ENCODE measurements at regions not wholly inside any gene's neighbourhood (a gene's known extent, or its start where the extent isn't known, plus 50 kb on each side); places are given as distances from the start of the nearest gene placed in this dataset.

DNA sequence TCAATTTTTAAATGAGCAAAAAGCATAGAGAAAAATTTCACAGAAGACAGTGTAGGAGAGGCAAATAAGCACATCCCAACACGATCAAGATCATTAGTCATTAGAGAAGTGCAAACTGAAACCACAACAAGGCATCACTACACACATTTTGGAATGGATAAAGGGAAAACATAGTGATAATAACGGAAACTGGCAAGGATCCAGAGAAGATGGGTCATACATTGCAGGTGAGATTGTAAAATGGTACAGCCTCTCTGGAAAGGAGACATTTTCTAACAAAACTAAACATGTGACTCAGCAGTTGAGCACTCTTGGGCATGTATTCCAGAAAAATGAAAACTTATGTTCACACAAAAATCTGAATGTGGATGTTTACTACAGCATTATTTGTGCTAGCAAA lies 98.3 kb upstream of the TMEM17 start:
- TF ChIP-seq, protein P1, sequence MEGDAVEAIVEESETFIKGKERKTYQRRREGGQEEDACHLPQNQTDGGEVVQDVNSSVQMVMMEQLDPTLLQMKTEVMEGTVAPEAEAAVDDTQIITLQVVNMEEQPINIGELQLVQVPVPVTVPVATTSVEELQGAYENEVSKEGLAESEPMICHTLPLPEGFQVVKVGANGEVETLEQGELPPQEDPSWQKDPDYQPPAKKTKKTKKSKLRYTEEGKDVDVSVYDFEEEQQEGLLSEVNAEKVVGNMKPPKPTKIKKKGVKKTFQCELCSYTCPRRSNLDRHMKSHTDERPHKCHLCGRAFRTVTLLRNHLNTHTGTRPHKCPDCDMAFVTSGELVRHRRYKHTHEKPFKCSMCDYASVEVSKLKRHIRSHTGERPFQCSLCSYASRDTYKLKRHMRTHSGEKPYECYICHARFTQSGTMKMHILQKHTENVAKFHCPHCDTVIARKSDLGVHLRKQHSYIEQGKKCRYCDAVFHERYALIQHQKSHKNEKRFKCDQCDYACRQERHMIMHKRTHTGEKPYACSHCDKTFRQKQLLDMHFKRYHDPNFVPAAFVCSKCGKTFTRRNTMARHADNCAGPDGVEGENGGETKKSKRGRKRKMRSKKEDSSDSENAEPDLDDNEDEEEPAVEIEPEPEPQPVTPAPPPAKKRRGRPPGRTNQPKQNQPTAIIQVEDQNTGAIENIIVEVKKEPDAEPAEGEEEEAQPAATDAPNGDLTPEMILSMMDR (IDR thresholded peaks at IDR 0.05) = no peak
- no peak for TF ChIP-seq POLR2A (IDR thresholded peaks at IDR 0.05)

All from adrenal gland (tissue), 5 donors.